CD4-positive, CD25-positive, alpha-beta regulatory T cell (primary cell): ENCODE measurements at regions not wholly inside any gene's neighbourhood (a gene's known extent, or its start where the extent isn't known, plus 50 kb on each side); places are given as distances from the start of the nearest gene placed in this dataset.

Experiments
- ATAC-seq, 2 donors: fragments of 150-1000 bp; cut with Tn5 transposase; one replicate each; pipeline ENCODE4 v1.10.0; 2021; ENCODE audit warnings: low read depth in 2 of 2, moderate number of reproducible peaks in 2 of 2, moderate library complexity in 1 of 2
- DNase-seq, 3 donors: peaks; one replicate each; pipeline versions ENCODE4 v3.0.0 to v3.0.0-alpha.2; 2012 to 2022; ENCODE audit warnings: mixed read lengths in 1 of 3
- H3K27ac ChIP-seq: one replicate; pipeline ENCODE4 v1.7.0; 2013; ENCODE audit warnings: mild to moderate bottlenecking, low read length; ENCODE audit not compliant: insufficient read depth, poor library complexity, severe bottlenecking
- H3K27me3 ChIP-seq: one replicate; pipeline ENCODE4 v1.7.0; 2013; ENCODE audit warnings: low read length; ENCODE audit not compliant: control insufficient read depth, insufficient read depth
- H3K36me3 ChIP-seq: one replicate; pipeline ENCODE4 v1.7.0; 2013; ENCODE audit warnings: mild to moderate bottlenecking, low read length, moderate library complexity; ENCODE audit not compliant: control insufficient read depth, insufficient read depth
- H3K4me1 ChIP-seq: 2 replicates; pipeline ENCODE4 v1.7.0; 2013; ENCODE audit warnings: mild to moderate bottlenecking, low read length; ENCODE audit not compliant: insufficient read depth, control insufficient read depth, poor library complexity, severe bottlenecking
- H3K4me3 ChIP-seq: one replicate; pipeline ENCODE4 v1.7.0; 2013; ENCODE audit warnings: low read depth, mild to moderate bottlenecking, low read length, moderate library complexity
- H3K9me3 ChIP-seq, 2 experiments: 1 replicate in 1 of 2; 2 replicates in 1 of 2; pipeline ENCODE4 v1.7.0; 2013; ENCODE audit warnings: low read length in 2 of 2, mild to moderate bottlenecking in 1 of 2, moderate library complexity in 1 of 2; ENCODE audit not compliant: control insufficient read depth in 2 of 2
- H3K27ac Mint-ChIP-seq, 3 donors: one replicate each; pipeline ENCODE4 v1.8.0; 2020 to 2022; ENCODE audit warnings: mild to moderate bottlenecking in 3 of 3, mixed read lengths in 3 of 3, moderate library complexity in 2 of 3
- H3K27me3 Mint-ChIP-seq: one replicate; pipeline ENCODE4 v1.8.0; 2022; ENCODE audit warnings: mild to moderate bottlenecking, mixed read lengths
- H3K36me3 Mint-ChIP-seq: one replicate; pipeline ENCODE4 v1.8.0; 2020; ENCODE audit warnings: mixed read lengths
- H3K4me1 Mint-ChIP-seq, 4 donors: one replicate each; pipeline ENCODE4 v1.8.0; 2020 to 2022; ENCODE audit warnings: mixed read lengths in 4 of 4, mild to moderate bottlenecking in 1 of 4
- H3K4me3 Mint-ChIP-seq, 4 donors: one replicate each; pipeline ENCODE4 v1.8.0; 2020 to 2022; ENCODE audit warnings: mild to moderate bottlenecking in 4 of 4, mixed read lengths in 4 of 4, moderate library complexity in 3 of 4
- H3K9me3 Mint-ChIP-seq, 7 donors: one replicate each; pipeline ENCODE4 v1.8.0; 2020 to 2022; ENCODE audit warnings: mixed read lengths in 7 of 7, mild to moderate bottlenecking in 3 of 7, moderate library complexity in 2 of 7

DNA sequence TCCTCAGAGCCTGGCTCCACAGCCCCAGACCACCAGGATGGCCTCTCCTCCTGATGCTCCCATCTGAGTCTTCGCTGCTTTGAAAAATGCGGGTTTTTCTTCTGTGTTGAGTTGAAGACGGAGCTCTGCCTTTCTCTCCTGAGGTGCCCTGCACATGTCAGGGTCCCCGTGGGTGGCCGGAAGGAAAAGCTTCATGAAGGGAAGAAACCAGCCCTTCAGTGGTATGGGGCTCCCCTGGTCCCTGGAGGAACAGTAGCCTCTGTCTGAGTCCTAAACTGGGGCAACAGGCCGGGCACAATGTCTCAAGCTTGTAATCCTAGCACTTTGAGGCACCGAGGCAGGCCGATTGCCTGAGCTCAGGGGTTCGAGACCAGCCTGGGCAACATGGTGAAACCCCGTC is 54.7 kb upstream of the CAB39 start:
- H3K4me1 Mint-ChIP-seq, result peaks cover 24 to 78% (median 52%) of the 10 kb centered on the region in 4 donors
- peak overlapping the region; percentile 71 for H3K27ac ChIP-seq
- no peaks in the 10 kb centered on the region for H3K27me3 Mint-ChIP-seq
- ATAC-seq (no peak), DNase-seq (no peak)
- no peaks in the 10 kb centered on the region for H3K36me3 Mint-ChIP-seq
- peak overlapping the region; percentile 50 to 91 (median 81) for H3K27ac Mint-ChIP-seq
- peaks cover 0 to 1% (median 0%) of the 10 kb centered on the region in 7 donors for H3K9me3 Mint-ChIP-seq
- H3K9me3 ChIP-seq, result no peaks in the 10 kb centered on the region
- H3K27me3 ChIP-seq, result no peaks in the 10 kb centered on the region
- H3K4me3 ChIP-seq, result no peak overlapping the region
- peak overlapping the region in 2 of 4 donors; percentile 26 to 51 for H3K4me3 Mint-ChIP-seq
- H3K4me1 ChIP-seq, result peaks cover 66% of the 10 kb centered on the region
- no peaks in the 10 kb centered on the region for H3K36me3 ChIP-seq

DNA sequence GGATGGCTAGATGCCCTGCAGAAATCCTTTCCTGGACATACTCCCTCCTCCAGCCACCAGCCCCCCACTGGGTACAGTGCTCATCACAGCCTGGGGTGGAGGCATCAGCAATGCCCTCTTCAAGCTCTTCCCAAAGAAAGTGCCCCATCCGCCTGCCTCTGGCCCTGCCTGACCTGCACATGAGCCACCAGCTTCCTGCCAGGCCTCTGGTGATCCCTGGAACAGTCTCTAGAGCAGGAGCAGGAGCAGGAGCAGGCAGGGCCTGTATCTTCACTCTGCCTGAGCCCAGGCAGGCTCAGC is 54.1 kb upstream of the CAB39 start:
- ATAC-seq (no peak), DNase-seq (no peak)
- Mint-ChIP-seq H3K4me1 (peaks cover 29 to 85% (median 56%) of the 10 kb centered on the region in 4 donors), H3K36me3 (no peaks in the 10 kb centered on the region), H3K27ac (peak overlapping the region; percentile 91 to 96 (median 94)), H3K27me3 (no peaks in the 10 kb centered on the region), H3K9me3 (peaks cover 0 to 1% (median 0%) of the 10 kb centered on the region in 7 donors), H3K4me3 (peak overlapping the region in 2 of 4 donors; percentile 77 to 84)
- Histone ChIP-seq H3K4me1 (peaks cover 72% of the 10 kb centered on the region), H3K9me3 (no peaks in the 10 kb centered on the region), H3K4me3 (peak overlapping the region; percentile 43), H3K36me3 (no peaks in the 10 kb centered on the region), H3K27me3 (no peaks in the 10 kb centered on the region), H3K27ac (peak overlapping the region; percentile 71)

DNA sequence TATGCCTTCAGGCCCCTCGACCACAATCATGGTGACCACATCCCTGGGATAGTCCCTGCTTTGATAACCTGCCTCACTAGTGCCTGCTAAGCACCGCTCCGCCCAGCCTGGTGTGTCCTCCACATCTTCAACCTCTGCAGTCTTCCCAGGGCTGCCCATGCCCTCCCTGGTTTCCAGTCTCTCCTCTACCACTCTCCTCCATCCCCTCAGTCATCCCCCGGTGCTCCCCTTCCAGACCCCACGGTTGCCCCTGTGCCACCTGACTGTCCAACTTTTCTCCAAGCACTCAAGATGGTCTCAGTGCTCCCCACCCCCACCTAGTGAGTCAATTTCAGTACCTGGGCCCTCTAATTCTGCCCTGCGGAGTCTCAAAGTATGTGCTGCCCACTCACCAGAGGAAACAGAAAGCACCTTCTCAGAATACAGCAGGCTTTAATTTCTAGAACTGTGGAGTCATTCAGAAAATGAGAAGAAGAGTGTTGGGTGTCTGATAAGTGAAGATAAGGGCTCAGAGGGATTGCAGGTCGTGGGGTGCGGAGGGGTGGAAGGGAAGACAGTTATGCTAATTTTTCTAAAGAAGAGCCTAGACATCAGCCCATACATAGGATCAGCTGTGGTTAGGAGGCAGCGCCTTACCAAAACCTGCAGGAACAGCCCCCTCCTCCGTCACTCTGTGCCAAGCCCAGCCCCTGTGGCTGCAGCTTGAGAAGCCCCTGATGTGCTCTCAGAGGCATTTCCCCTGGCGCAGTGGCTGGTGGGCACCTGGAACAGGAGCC is 53.6 kb upstream of the CAB39 start:
- DNase-seq, result peak in 1 of 3 donors; percentile 95
- no peaks in the 10 kb centered on the region for H3K9me3 ChIP-seq
- H3K27ac ChIP-seq, result peak overlapping the region; percentile 71
- ATAC-seq, result peak; percentile 46 to 50
- Mint-ChIP-seq H3K4me3 (peak overlapping the region; percentile 64 to 84 (median 74)), H3K9me3 (peaks cover 0 to 1% (median 0%) of the 10 kb centered on the region in 7 donors), H3K4me1 (peaks cover 30 to 89% (median 60%) of the 10 kb centered on the region in 4 donors), H3K36me3 (no peaks in the 10 kb centered on the region), H3K27me3 (no peaks in the 10 kb centered on the region), H3K27ac (peak overlapping the region; percentile 91 to 96 (median 94))
- peak overlapping the region; percentile 43 for H3K4me3 ChIP-seq
- H3K27me3 ChIP-seq, result no peaks in the 10 kb centered on the region
- H3K36me3 ChIP-seq, result no peaks in the 10 kb centered on the region
- H3K4me1 ChIP-seq, result peaks cover 77% of the 10 kb centered on the region

DNA sequence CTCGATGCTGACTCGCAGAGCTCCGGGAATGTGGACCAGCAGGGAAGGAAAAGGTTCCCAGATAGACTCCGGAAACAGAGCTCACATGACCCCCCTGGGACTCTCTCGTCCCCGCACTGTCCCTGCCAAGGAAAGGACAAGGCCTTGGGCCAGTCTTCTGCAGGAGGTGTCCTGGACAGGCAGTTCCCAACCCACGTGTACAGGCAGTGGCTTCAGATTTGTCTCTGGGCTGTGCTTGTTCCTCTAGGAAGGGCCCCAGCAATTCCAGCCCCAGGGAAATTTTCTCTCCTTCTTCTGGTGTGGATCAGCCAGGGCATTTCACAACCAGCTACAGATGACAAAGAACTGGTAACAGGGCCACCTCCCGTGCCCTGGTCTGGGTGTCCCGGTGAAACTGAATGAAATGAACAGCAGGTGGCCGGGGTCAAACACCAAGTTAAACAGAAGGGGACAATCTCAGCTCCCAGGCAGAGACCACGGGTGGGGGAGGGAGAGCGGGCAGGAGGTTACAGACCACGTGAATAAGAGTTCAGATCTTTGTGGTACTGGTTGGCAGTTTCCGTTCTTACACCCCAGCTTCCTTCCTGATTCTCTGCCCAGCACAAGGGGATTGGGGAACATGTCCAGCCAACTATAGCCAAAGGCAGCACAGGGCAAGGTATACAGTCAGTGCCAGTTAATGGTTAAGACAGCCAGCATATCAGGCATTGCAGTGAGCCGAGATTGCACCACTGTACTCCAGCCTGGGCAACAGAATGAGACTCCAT is 52.2 kb upstream of the CAB39 start:
- peaks cover 0 to 2% (median 0%) of the 10 kb centered on the region in 7 donors for H3K9me3 Mint-ChIP-seq
- Histone ChIP-seq H3K27ac (peak overlapping the region; percentile 71), H3K4me1 (peaks cover 92% of the 10 kb centered on the region), H3K27me3 (no peaks in the 10 kb centered on the region), H3K36me3 (no peaks in the 10 kb centered on the region), H3K4me3 (peak overlapping the region; percentile 53), H3K9me3 (no peaks in the 10 kb centered on the region)
- H3K27ac Mint-ChIP-seq, result peak overlapping the region; percentile 89 to 98 (median 96)
- peaks cover 34 to 99% (median 65%) of the 10 kb centered on the region in 4 donors for H3K4me1 Mint-ChIP-seq
- no peaks in the 10 kb centered on the region for H3K27me3 Mint-ChIP-seq
- peak overlapping the region; percentile 69 to 80 (median 76) for H3K4me3 Mint-ChIP-seq
- peak; percentile 20 to 83 (median 52) for DNase-seq
- peak; percentile 35 to 43 for ATAC-seq
- no peaks in the 10 kb centered on the region for H3K36me3 Mint-ChIP-seq

DNA sequence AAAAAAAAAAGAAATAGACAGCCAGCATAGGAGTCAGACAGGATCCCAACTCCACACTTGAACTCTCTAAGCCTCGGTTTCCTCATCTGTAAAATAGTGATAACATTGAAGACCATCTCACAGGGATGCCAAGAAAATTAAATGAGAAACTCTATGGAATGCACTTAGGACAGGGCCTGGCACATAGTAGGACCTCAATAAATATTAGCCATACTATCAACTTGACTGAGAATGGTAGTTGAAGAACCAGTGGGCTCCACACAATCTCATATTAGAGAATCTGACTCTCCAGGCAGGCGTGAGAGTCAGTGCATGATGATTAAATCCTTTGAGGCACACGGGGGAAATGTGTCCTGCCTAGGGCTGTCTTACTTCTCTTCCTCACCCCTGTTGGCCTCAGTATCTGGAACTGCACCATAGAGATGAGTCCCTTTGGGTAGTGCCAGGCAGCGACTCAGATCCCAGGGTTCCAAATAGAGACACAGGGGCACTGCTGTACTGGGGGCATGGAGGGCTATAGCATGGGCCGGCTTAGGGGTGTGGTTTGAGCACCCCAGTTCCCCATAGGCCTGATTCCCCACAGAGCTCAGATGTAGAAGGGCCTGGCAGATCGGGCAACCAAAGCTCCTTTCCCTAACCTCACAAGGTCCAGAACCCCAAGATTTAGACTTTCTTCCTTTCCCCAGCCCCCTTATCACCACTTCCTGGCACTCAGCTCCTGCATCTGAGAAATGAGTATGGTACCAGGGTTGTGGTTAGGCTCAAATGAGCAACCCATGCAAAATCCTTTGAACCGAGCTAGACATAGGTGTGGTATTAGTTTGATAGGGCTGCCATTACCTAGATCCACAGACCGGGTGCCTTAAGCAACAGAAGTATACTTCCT is 51.3 kb upstream of the CAB39 start:
- Histone ChIP-seq H3K27me3 (no peaks in the 10 kb centered on the region), H3K27ac (peak overlapping the region; percentile 71), H3K9me3 (no peaks in the 10 kb centered on the region), H3K36me3 (no peaks in the 10 kb centered on the region), H3K4me3 (peak overlapping the region; percentile 53), H3K4me1 (peaks cover 95% of the 10 kb centered on the region)
- peak; percentile 33 to 95 (median 67) for DNase-seq
- Mint-ChIP-seq H3K36me3 (no peaks in the 10 kb centered on the region), H3K4me1 (peaks cover 34 to 94% (median 63%) of the 10 kb centered on the region in 4 donors), H3K27me3 (no peaks in the 10 kb centered on the region), H3K4me3 (peak overlapping the region; percentile 72 to 80 (median 80)), H3K9me3 (peaks cover 0 to 2% (median 0%) of the 10 kb centered on the region in 7 donors), H3K27ac (peak overlapping the region; percentile 89 to 98 (median 96))
- ATAC-seq, result peak; percentile 74 to 83
